GM21786 (cell line): ENCODE measurements at regions not wholly inside any gene's neighbourhood (a gene's known extent, or its start where the extent isn't known, plus 50 kb on each side); places are given as distances from the start of the nearest gene placed in this dataset.

Experiments used
- ATAC-seq: cut with Tn5 transposase; IDR thresholded peaks from one replicate; pipeline ENCODE4 v1.9.1; 2021; ENCODE audit not compliant: unreplicated experiment

- no peak for ATAC-seq
These were observed 230.3 kb downstream of the INHBA start for GRCh38 chr7:41472427-41473125.

DNA sequence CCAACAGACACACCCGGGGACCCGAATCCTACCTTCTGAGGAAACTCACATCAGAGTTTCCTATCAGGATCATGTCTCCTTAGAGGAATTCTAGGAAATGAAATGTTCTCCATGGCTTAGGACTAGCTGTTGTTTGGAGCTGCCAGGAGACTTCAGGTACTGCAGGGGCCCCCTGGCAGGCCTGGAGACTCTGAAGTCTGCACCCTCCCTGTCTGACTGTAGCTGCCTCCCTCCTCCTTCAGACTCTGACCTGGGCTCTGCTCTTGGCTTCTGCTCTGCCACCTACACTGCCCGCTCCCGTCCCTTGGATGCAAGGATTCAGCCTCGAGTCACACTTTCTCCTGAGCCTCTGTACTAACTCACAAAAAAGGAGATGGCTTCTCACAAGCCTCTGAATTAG lies 232.8 kb downstream of the INHBA start:
- no peak for ATAC-seq

DNA sequence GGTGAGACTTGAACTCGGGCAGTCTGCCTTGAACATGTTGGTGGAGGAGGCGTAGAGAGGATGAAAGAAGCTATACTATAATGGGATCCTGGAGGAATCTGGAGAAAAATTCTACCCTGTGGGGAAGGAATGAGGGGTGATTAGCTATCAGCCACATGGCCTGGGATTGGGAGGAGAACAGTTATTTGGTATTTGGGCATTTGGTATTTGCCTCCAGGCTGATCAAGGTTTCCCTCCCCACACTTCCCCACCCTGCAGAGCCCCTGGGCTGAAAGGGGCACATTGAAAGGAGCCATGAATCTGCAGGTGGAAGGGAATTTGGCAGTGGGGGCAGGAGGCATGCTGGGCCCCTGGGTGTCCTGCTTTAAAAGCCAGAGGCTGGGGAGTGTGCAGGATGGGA lies 235.3 kb downstream of the INHBA start:
- ATAC-seq: no peak

DNA sequence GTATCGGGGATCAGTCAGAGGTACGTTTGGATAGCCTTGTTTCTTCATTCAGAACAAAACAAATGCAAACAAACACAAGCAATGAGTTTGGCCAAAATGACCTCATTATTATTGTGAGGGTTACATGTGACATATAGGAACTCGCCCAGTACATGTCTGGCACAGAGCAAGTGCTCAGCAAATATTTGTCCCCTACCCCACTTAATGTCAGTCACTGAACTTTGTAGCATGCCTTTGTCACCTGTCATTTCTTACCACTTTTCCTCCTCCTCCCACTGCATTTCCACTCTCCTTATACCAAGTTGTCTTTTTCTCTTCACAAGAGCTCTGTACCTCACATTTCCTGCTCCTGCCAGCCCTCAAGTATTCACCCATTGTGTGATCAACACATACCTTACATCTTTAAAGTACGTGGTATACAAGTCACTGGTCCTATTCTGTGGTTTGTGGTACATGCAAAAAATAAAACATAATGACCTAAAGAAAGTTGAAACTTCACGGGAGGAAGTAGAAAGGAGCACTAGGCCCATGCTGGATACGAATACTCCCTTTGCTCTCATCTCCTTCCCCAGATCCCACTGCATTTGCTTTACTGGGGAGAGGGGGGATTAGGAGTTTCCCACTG lies 236.0 kb downstream of the INHBA start:
- no peak for ATAC-seq

GRCh38 chr7:41465571-41465970 lies 237.3 kb downstream of the INHBA start:
- no peak for ATAC-seq

- no peak for ATAC-seq
These were observed 239.0 kb downstream of the INHBA start for GRCh38 chr7:41463770-41464470.

DNA sequence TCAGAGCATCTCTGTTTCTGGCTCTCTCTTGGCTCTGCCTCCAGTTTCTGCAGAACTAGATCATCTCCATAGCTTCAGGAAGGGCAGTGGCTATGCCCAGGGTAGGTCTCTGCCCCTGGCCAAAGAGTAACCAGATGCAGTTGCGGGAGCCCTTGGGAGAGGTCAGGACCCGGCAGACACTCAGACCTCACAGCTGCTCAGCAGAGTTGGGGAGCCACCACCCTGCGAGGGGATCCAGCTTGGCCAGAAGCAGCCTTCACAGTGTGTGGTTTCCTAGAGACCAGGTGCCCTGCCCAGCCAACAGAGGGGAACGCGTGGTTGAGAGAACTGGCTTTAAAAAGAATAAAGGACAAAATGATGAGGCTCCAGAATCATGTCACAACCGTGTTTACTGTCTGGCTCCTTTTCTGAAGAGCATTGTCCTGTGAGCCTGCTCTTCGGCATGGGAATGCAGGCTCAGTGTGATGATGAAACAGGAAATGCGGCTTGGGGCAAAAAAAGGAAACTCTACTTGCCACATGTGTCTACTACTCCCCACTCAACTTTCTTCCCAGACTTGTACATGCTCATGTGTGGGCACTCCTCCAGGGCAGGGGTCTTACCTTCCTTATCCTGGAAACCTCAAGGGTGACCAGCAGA lies 243.1 kb downstream of the INHBA start:
- no peak for ATAC-seq

DNA sequence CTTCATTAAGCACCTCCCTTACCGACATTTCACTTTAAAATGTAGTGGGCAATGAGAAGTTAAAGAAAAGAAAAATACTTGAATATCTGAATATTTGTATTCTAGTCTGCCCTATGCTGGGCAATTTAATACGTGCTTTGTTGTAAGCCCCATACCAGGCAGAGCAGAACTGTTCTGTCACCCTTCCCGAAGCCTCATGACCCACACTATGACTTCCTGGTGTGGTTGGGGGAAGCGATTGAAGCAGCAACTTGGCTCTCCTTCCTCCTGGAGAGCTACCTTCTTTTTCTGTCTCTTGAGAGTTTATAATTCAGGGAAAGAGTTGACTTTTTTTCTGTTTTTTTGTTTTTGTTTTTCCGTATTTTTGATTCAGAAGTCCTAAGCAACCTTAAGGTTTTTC lies 243.7 kb downstream of the INHBA start:
- no peak for ATAC-seq

- ATAC-seq: no peak
These were observed 245.0 kb downstream of the INHBA start for GRCh38 chr7:41457832-41458437.

GRCh38 chr7:41451826-41452225 lies 251.1 kb downstream of the INHBA start:
- ATAC-seq: no peak

GRCh38 chr7:41449694-41450093 lies 253.2 kb downstream of the INHBA start:
- no peak for ATAC-seq

GRCh38 chr7:41449286-41449685 lies 253.6 kb downstream of the INHBA start:
- no peak for ATAC-seq

DNA sequence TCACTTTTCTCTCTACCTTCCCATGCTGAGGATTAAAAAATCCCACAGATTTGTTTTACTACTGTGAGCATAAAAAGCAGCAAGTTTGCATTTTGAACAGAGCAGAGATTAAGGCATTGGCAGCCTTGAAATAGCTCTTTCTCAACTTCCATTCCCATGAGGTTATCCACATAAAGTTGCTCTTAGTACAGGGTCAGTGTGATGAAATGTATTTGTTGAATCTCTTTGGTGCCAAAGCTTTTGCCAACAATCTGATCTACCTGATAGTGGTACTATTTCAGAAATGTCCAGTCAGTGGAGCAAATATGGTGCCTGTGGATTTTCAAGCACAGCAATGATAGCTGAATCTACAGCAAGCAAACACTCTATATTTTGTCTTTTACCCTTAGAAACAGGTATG lies 254.8 kb downstream of the INHBA start:
- no peak for ATAC-seq

DNA sequence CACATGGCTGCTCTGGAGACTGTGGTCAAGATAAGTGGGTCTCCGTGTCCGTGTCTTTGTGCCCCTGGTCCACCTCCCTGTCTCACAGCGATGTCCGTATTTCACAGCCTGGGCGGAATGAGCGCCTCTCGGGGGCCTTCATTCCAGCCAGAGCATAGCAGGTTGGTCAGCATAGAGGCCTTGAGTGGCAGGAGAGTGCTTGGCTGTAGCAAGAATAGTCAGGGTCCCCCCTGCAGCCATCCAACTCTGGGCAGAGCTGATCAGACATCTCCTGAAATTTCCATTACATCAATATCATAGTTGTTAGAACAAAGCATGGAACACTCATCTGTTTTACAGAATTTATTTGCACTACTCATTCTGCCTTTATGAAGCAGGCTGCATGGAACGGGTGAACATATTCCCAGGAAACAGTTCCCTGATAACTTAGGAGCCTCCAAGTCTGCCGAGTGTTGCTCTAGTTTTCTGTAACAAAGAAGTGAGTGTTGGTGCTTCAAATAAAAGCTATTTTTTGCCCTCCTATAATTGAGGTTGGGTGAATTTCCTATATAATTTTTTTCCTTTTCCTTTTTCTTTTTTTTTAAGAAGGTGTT lies 255.3 kb downstream of the INHBA start:
- ATAC-seq: no peak

- ATAC-seq: no peak
These were observed 256.1 kb downstream of the INHBA start for GRCh38 chr7:41446606-41447449.

DNA sequence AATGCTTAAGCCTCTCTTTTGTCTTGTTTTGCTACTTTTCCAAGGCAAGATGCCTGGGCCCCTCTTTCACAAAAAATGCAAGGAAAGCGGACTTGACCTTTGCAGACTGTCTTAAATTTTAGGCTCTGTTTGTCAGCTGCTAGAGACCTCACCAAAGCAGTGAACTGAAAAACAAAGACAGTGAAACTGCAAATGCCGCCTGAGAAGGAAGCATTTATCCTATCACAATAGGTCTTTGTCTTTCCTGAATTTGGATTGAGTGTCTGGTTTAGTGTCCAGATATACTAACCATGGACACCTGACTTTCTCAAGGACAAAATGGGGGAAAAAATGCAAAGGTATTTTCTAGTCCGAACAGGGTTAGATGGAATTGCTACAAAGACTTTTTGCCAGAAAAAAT lies 256.9 kb downstream of the INHBA start:
- no peak for ATAC-seq

GRCh38 chr7:41445432-41445831 lies 257.5 kb downstream of the INHBA start:
- ATAC-seq: no peak

GRCh38 chr7:41439515-41439879 lies 263.4 kb downstream of the INHBA start:
- ATAC-seq: no peak

GRCh38 chr7:41438705-41439514 lies 264.0 kb downstream of the INHBA start:
- ATAC-seq: no peak
